Stimulated activated CD4-positive, alpha-beta T cell treated with anti-CD3 and anti-CD28 coated beads, TNF-alpha, amount 100 ng/mL, for 48 hours (primary cell): ENCODE measurements at regions not wholly inside any gene's neighbourhood (a gene's known extent, or its start where the extent isn't known, plus 50 kb on each side); places are given as distances from the start of the nearest gene placed in this dataset.
"Not testable (repeated sequence)": the region's sequence is repeated elsewhere in the genome, so short reads cannot be mapped to it uniquely, and the experiment has no call there.

Experiments
- DNase-seq, 3 donors: peaks; one replicate each; pipeline ENCODE4 v3.0.0-alpha.2; 2020; ENCODE audit warnings: low read depth in 3 of 3

- DNase-seq, result no peak
Measured at GRCh38 chr9:2354216-2354615, 267.4 kb upstream of the VLDLR start.

- no peak for DNase-seq
Measured at GRCh38 chr9:2354856-2355696, 266.5 kb upstream of the VLDLR start.

- no peak for DNase-seq
Measured at GRCh38 chr9:2355697-2355983, 265.9 kb upstream of the VLDLR start.

DNA sequence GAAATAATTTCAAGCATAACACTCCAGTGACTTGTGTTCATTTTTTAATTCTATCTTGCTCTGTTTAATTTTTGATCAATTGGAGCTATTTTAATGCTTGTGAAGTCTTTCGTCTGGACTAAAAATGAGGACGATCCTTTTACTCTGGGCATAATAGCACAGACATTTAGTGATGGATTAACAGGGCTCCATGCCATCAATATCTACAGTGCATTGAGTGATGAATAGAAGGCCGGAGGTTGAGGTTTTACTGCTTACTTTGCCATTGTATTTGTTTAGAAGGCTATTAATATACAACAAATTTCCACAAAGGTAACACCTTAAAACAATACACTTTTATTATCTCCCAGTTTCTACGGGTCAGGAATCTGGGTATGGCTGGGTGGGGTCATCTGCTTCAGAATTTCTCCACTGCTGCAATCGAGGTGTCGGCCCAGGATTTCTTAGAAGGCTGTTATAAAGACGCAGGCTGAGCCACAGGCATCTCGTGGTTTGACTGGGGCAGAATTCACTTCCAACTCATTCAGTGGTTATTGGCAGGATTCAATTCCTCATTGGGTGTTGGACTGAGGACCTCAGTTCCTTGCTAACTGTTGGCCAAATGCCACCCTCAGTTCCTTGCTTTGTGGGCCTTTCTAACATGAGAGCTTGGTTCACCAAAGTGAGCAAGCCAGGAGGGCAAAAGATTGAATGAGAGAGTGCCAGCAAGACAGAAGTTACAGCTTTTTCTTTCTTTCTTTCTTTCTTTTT, 265.4 kb upstream of the VLDLR start:
- DNase-seq, result no peak

GRCh38 chr9:2359891-2360471, 261.6 kb upstream of the VLDLR start:
- DNase-seq, result no peak

GRCh38 chr9:2362150-2362549, 259.4 kb upstream of the VLDLR start:
- DNase-seq, result no peak

GRCh38 chr9:2363138-2363745, 258.3 kb upstream of the VLDLR start:
- DNase-seq, result no peak

GRCh38 chr9:2363781-2364180, 257.8 kb upstream of the VLDLR start:
- no peak for DNase-seq

- no peak for DNase-seq
Measured at GRCh38 chr9:2367970-2368369, 253.6 kb upstream of the VLDLR start.

DNA sequence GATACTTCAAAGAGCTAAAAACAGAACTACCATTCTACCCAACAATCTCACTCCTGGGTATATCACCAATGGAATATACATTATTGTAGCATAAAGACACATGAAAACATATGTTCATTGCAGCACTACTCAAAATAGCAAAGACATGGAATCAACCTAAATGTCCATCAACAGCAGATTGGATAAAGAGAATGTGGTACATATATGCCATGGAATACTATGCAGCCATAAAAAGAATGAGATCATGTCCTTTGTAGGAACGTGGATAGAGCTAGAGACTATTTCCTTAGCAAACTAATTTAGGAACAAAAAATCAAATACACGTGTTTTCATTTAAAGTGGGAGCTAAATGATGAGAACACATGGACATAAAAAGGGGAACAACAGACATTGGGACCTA, 247.9 kb upstream of the VLDLR start:
- no peak for DNase-seq

- DNase-seq, result no peak
Measured at GRCh38 chr9:2375114-2375513, 246.5 kb upstream of the VLDLR start.

DNA sequence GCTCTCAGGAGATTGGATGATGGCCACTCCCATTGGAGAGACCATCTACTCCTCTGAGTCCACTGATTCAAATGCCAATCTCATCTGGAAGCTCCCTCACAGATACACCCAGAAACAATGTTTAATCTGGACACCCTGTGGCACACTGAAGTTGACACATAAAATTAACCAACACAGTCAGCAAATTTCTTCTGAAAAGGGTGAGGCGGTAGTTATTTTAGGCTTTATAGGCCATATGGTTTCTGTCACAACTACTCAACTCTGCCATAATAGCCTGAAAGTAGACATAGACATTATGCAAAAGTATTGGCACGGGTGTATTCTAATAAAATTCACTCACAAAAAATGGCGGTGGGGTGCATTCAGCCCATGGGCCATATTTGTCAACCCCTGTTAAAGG, 244.5 kb upstream of the VLDLR start:
- DNase-seq, result no peak

DNA sequence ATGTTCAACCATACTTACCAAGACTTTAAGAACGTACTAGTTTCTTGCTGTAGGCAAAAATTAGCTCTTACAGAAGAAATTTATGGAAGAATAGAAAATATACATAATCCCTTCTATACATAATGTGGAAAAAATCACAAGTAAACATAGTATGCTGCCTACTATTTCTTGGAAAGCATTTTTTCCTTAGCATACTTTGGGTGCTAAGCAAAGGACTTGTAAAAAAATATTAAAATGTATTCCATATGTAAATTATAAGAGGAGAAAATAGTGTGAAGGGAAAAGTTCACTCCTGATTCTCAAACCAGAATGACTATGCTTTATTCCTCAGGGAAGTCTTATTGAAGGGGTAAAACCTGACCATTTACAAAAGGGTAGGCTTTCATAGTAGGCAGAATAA, 243.8 kb upstream of the VLDLR start:
- no peak for DNase-seq

GRCh38 chr9:2378266-2378665, 243.3 kb upstream of the VLDLR start:
- DNase-seq, result no peak

DNA sequence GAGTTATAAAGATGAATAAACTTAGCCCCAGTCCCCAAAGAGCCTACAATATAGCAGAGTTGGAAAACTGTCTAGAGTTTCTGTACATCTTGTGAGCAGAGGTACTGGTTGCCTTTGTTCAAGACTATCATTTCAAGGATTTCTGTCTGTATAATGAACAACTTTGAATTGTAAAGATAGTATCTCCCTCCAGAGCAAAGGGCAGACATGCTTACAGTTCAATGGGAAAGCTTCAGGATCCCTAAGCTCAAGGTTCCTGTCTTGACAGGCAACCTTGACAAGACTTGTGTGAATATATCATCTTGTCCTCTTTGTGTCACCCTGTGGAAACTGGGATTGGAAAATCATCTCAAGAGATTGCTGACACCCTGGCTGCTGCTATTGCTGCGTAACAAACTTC, 242.8 kb upstream of the VLDLR start:
- no peak for DNase-seq

GRCh38 chr9:2384741-2385140, 236.8 kb upstream of the VLDLR start:
- DNase-seq, result no peak

- DNase-seq, result no peak
Measured at GRCh38 chr9:2385746-2386145, 235.8 kb upstream of the VLDLR start.

GRCh38 chr9:2386566-2386965, 235.0 kb upstream of the VLDLR start:
- DNase-seq, result no peak

- no peak for DNase-seq
Measured at GRCh38 chr9:2387166-2387565, 234.4 kb upstream of the VLDLR start.

DNA sequence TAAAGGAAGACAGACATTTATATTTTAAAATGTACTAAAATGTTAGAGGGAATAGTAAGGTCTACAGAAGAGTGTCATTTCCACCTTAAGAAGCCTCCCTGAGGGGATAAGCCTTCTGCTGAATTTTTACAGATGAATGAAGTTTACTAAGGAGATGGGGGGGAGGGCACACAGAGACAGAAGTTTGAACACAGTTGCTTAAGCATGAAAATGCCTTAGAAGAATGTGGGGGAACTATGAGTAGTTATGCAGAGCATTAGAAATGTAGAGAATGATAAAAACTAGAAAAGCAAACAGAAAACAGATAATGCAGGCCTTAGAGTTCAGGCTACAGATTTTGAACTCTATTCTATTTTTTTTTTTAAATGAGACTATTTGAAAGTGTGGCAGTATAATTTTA, 232.2 kb upstream of the VLDLR start:
- DNase-seq, result no peak

DNA sequence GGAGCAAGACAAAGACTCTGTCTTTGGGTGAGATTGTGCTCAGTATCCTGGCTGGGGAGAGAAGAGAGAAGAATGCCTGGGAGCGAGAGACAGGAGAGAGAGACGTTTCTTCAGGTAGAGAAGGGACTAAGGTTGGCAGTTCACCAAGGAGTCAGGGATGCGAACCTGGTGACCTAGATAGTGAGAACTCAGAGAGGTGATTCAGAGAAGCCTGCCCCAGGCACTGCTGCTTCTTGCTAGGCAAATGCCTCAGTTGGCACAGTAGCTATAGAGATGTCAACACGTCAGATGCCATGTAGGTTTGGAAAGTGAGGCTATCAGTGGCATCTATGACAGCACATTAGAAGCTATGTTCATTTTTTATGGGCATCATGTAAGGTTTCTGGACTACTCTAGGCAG, 231.6 kb upstream of the VLDLR start:
- DNase-seq, result no peak

- DNase-seq, result not testable (repeated sequence)
Measured at GRCh38 chr9:2391509-2392132, 230.0 kb upstream of the VLDLR start.
